ENCODE measurements at regions not wholly inside any gene's neighbourhood (a gene's known extent, or its start where the extent isn't known, plus 50 kb on each side); places are given as distances from the start of the nearest gene placed in this dataset.

GRCh38 chr7:155360495-155361345 lies 63.0 kb downstream of the INSIG1 start:
- DNase-seq (ENCODE audit: low read depth in 2 of 3, low spot score in 1 of 3), result no peak

DNA sequence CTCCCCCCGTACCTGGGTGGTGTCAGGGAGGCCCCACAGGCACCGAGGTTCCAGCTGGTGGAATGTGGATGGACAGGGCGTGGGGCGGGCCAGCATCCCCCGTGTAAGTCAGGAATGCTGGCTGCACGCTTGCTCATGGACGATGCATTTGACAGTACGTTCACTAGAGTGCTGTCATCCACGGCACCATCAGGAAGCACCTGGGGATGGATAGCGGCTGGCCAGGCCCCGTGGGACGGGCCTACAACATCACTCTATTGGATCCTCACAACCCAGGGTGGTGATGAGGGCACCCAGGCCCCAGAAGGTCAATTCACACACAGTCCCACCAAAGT lies 63.6 kb downstream of the INSIG1 start:
- no peak for DNase-seq (ENCODE audit: low read depth in 2 of 3, low spot score in 1 of 3)

- no peak for DNase-seq (ENCODE audit: low read depth in 2 of 3, low spot score in 1 of 3)
These were observed 64.3 kb downstream of the INSIG1 start for GRCh38 chr7:155361947-155362346.

- DNase-seq (ENCODE audit: low read depth in 2 of 3, low spot score in 1 of 3), result no peak
These were observed 64.9 kb downstream of the INSIG1 start for GRCh38 chr7:155362380-155363145.

DNA sequence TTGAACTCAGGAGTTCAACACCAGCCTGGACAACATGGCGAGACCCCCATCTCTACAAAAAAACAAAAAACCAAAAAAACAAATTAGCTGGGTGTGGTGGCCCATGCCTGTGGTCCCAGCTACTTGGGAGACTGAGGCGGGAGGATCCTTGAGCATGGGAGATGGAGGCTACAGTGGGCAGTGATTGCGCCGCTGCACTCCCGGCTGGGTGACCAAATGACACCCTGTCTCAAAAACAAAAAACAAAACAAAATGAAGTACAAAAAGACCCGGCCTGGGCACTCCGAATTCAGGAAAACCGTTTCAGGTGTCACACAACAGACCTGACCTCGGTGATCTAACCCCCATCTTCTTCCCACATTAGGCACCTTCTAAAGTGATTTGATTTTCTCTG lies 65.5 kb downstream of the INSIG1 start:
- DNase-seq (ENCODE audit: low read depth in 2 of 3, low spot score in 1 of 3), result no peak

DNA sequence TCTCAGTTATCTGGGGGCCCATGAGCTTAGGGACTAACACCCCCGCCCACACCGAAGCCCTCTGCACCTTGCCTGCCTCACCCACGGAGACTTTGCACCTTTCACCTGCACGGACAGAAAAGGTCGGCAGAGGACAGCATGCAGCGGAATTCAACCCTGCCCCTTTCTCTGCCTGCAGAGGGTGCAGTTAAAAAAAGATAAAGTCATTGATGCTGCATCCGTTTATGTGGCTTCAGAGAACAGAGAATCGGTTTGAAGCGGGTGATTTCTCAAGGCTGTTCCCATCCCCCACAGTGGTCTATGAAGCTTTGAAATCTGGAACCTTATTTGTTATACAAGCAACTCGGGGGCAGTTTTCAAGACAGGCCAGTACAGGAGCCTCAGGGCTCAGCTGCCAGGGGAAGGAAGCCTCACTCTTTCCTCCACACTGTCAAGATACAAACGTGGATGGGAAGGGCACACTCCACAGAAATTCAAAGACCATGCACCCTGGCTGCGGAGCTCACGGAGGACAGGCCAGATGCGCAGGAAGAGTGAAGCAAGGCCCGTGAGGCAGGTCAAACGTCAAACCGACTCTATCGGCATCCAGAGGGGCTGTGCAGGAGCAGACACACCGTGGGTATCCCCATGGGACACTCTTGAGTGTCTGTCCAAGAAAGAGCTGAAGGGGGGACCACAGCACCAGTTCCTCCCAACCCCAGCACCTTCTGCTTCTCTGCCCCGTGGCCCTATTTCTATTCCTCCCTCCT lies 66.3 kb downstream of the INSIG1 start:
- DNase-seq (ENCODE audit: low read depth in 2 of 3, low spot score in 1 of 3), result no peak

DNA sequence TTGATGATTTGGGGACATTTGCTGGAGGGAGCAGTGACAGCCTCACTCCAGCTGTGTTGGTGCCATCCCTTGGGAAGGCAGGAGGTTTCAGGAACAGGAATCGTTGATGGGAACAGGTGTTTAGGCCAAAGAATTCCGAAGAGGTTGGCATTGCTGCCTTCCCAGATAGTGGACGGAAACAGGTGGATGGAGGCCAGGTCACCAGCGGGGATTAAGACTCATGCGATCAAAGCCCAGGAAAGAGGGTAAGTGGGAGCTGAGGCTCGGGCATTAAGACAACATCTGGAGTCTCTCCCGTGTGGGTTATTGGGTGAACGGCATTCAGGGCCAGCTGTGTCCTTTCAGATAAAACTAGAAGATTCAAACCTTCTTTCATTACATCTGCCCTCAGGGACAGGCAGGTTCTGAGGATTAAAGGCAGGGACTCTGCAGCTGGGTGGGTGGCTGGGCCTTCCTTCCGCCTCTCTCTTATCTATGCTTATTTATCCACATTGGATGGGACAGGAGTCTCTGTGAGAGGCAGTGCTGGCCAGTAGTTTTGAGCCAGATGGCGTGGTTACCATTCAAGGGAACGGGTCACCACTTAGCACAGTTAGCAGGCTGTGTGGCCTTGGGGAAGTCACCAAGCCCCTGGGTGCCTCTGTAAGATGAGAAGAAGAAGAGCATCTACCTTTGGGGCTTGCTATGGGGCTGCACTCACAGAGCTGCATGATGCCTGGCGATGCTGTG lies 67.6 kb downstream of the INSIG1 start:
- DNase-seq (ENCODE audit: low read depth in 2 of 3, low spot score in 1 of 3), result no peak

DNA sequence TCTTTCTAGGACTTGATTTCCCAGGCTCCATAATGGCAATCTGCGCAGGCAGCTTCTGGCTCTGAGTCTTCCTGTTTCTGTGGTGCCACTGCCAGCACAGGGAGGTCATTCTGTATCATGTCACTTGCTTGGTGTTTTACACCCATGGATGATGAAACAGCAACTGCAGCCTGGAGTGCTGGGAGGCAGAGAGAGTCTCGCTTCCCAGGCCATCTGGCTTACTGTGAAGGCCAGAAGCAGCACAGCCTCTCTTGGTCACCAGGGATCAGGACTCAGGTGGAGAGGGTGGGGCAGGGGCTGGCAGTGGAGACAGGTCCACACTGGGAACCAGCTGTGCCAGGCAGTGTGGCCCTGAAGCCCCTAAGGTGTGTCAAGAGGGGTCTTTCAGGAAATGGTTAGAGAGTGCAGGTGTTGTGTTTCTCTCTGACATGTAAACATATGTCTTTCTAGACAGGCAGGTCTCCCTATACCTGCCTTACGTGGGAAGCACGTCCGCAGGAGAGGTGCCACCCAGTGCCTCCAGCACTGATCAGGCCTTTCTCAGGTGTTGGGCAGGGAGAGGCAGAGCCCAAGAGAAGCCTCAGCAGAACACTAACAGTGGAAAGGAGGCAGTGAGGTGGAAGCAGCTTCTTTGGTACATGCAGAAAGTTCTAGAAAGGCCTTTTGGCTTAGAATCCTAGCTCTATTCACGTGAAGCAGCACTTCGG lies 71.4 kb downstream of the INSIG1 start:
- no peak for DNase-seq (ENCODE audit: low read depth in 2 of 3, low spot score in 1 of 3)

- DNase-seq (ENCODE audit: low read depth in 2 of 3, low spot score in 1 of 3), result no peak
These were observed 72.1 kb downstream of the INSIG1 start for GRCh38 chr7:155369766-155370165.

GRCh38 chr7:155371331-155371883 lies 73.7 kb downstream of the INSIG1 start:
- DNase-seq (ENCODE audit: low read depth in 2 of 3, low spot score in 1 of 3), result no peak

- DNase-seq (ENCODE audit: low read depth in 2 of 3, low spot score in 1 of 3), result no peak
These were observed 74.5 kb downstream of the INSIG1 start for GRCh38 chr7:155371884-155372781.

DNA sequence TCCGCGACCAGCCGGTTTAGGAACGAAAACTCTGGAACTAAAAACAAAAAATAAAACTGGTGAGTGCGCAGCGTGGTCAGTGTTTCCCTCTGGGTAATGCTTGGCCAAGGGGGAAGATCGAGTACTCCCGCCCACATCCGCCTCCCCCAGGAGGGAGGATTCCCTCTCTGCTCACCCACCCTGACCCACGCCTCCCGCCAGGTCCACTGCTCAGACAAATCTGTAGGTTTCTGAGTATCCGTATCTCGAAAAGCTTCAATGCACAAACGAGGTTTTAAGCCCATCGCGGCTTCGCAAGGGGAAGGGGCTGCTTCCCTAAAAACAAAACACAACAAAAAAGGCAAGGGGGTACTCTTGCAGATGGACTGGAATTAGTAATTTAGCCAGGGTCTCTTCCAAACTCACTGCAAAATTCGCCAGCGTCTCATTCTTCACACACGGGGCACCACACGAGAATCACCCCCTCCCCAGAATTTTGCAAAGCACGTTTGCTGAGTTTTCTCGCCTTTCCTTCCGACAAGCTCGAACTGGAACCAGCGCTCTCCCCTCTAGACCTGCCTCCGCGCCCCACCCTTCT lies 75.2 kb downstream of the INSIG1 start:
- DNase-seq (ENCODE audit: low read depth in 2 of 3, low spot score in 1 of 3), result no peak

DNA sequence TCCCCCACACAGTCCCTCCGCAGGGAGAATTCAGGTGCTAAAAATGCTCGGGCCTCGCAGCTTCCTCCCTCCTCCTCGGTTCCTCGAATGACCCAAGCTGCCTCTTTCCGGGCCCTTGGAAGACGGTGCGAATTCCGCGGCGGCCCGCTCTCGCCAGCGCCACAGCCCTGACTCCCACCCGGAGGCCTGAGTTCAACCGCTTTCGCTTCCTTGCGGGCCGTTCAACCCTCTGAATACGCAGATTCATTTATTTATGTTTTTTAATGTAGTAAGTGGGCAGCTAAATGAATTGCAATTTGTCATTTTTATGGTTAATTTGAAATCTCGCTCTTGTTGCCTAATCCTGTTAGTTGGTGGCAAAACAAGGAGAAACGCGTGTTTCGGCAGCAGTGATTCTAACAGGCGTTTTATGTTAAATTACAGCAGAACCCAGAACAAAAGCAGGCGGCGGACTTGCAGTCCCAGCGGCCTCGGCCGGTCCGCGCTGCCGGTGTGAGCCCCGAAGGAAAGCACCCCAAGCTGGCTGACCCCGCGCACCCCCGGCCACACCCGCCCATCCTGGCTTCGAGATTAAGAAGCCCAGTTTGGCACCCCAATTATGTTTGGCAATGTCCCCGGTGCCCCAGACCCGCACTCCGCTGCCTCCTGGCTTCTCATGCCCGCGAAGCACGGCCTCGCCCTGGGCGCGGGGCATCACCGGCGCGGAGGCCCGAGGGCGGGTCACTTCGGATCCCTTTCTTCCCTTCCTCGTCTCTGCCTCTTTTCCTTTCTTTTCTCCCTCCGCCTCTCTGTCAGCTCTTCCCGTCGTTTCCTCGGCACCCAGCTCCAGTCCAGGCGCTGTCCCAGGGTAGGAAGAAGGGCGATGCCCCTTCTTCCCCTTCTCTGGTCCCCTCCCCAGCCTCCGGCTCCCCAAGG lies 75.9 kb downstream of the INSIG1 start:
- no peak for DNase-seq (ENCODE audit: low read depth in 2 of 3, low spot score in 1 of 3)

DNA sequence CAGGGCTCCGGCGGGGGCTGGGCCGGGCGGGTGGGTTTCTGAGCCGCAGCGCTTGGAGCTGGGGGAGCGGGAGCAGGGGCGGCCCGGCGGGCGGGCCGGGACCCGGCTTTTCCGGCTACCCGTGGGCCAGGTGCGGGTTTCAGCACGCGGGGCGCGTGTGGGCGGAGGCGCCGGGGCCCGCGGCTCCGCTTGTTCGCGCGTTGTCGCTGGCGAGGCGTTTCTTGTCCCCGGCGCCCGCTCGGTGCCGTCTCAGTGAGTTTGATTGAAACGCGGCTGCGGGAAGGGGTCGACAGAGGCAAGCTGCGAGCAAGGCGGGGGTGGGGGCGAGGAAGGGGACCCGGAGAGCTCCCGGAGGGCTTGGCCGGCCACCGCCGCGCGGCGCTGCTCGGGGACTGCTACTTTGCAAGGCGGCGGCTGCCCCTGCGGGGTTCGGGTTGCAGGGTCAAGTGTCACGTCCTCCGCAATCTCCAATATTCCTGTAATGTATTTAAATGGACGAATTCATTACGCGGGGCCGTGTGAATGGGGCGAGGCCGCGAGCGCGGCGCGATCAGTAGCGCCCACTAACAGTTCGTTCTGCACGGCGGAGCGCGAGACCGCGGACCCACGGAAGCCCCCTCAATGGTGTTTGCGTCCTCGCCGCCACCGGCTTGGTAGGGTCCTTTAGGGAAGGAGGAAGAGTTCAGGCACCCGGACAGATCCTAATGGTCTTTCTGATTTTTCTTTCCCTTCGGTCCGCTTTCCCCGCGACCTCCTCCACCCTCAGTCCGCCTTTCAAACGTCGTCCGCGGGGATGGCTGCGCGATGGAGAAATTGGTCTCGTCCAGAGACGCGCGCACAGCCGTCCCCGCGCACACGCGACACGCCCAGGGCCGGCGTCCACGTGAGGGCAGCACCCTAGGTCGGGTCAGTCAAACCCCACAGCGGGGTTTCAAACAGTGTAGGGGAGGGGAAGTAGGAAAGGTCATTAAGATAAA lies 76.9 kb downstream of the INSIG1 start:
- DNase-seq (ENCODE audit: low read depth in 2 of 3, low spot score in 1 of 3), result no peak

- DNase-seq (ENCODE audit: low read depth in 2 of 3, low spot score in 1 of 3), result no peak
These were observed 77.9 kb downstream of the INSIG1 start for GRCh38 chr7:155375337-155376277.

All from stimulated activated CD4-positive, alpha-beta T cell treated with anti-CD3 and anti-CD28 coated beads, Interleukin-12 subunit alpha, Interleukin-12 subunit beta, amount 100 ng/mL, for 48 hours (primary cell).